ENCODE measurements at regions not wholly inside any gene's neighbourhood (a gene's known extent, or its start where the extent isn't known, plus 50 kb on each side); places are given as distances from the start of the nearest gene placed in this dataset.

GRCh38 chr2:58732999-58733398 lies 491.9 kb upstream of the FANCL start:
- no peak for TF ChIP-seq FOXM1 (IDR thresholded peaks at IDR 0.05; ENCODE audit: borderline replicate concordance)
- TF ChIP-seq SUZ12 (IDR thresholded peaks at IDR 0.05) = no peak
- TF ChIP-seq FOXA1 (IDR thresholded peaks at IDR 0.05) = no peak
- TF ChIP-seq ZNF384 (IDR thresholded peaks at IDR 0.05) = no peak
- TF ChIP-seq SP1 (IDR thresholded peaks at IDR 0.05) = no peak
- no peak for TF ChIP-seq ARNT (IDR thresholded peaks at IDR 0.05)
- TF ChIP-seq L3MBTL2 (conservative IDR thresholded peaks at IDR 0.05) = no peak
- TF ChIP-seq FOXK2 (IDR thresholded peaks at IDR 0.05) = no peak
- no peak for TF ChIP-seq ELF4 (IDR thresholded peaks at IDR 0.05)
- no peak for TF ChIP-seq BHLHE40 (IDR thresholded peaks at IDR 0.05; ENCODE audit: borderline replicate concordance)
- no peak for TF ChIP-seq CTBP1 (IDR thresholded peaks at IDR 0.05; ENCODE audit: borderline replicate concordance)
- no peak for TF ChIP-seq TARDBP (IDR thresholded peaks at IDR 0.05)

Data from HEK293T (cell line).